Mucosa of gallbladder (tissue), 1 donor: ENCODE measurements at regions not wholly inside any gene's neighbourhood (a gene's known extent, or its start where the extent isn't known, plus 50 kb on each side); places are given as distances from the start of the nearest gene placed in this dataset.

Experiments
- DNase-seq: peaks from one replicate; pipeline ENCODE4 v3.0.0-alpha.2; 2020; ENCODE audit warnings: low spot score
- donor health status: DM: no; HTN: no; CAD: no.

DNA sequence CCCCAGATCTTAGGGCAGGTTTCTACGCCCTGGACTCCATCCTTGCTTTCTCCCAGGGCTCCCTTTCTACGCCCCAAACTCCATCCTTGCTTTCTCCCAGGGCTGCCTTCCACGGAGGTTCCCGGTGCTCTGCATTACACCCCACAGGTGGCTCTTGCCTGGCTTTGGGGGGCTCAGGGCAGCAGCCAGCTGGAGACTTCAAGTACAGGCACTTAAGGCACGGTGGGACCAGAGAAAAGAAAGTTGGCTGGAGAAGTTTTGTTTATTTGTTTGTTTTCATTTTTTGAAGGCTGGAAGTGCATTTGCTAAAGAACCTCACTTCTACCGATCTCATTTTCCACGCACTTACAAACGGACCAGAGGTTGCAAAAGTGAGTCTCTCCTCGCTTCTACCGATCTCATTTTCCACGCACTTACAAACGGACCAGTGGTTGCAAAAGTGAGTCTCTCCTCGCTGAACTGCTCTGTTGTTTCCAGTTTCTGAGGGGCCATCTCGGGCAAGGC, 103.8 kb upstream of the MED13L start:
- DNase-seq, result no peak

DNA sequence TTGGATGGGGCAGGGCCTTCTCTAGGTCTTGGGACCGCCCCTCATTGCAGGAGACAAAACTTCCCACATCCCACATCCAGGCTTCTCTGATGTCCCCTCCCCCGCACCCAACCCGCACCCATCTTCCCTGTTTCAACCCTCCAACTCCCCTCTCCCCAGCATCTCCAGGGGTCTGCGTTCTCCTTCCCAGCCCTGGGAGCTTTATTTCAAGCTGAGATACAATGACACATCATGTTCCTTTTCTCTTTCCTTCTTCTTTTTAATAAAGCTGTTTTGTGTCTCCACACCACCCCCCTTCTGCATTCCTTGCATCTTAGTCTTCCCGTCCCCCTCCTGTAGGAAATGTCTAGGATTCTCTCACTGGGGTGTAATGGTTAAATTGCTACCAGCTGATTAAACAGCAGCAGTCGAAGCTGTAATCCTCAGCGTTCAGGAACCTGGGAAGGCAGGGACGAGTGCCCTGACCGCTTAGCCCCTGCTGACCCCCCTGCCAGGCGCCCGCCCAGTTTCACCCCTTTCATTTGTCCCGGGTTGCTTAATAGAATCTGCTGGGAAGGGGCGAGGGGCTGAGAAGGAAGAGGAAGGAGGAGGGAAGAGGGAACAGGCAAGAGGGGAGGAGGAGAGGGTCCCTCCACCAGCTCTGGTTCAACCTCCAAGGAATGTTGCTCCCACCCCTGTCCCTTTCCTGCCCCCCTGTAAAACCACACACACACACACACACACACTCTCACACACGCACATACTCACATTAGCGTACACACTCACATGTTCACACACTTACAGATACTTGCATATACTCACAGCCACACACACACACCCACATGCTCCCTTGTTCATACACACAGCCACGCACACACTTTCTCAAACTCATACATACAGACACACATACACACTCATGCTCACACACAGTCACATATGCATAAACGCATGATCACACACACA, 104.5 kb upstream of the MED13L start:
- no peak for DNase-seq

DNA sequence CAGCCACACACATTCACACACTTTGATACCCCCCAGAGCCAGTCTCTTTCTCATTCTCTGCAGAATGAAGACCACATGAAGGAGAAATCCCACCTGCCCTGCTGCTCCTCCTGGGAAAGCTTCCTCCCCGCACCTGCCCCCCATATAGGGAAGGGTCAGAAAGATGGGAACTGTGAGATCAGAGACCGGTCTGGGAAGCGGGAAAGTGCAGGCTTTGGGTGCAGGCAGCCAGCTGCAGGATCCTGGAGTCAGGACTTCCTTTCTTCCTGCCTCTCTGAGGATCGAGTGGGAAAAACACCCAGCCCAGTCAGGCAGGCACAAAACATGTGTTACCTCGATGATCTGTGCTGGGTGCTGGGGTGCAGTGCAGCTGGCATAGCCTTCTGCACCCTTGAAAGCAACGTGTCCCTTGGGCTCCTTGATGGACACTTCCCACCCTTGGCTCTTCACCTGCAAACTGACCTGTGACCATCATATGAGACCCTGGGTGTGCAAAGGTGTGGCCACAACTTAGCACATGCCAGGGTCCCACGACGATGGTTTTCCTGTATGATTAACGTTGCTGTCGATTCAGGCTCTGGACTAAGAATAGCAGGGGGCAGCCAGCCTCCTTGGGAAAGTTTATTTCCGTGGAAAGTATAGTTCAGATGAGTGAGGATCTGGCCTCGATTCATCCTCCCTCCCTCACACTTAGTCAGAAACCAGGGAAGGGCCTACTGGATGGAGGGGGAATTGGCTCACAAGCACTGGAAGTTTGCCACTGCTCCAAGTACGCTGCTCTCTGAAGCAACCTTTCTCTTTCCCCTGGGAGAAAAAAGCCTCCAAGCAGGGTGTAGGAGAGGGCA, 105.4 kb upstream of the MED13L start:
- peak; percentile 26 for DNase-seq

DNA sequence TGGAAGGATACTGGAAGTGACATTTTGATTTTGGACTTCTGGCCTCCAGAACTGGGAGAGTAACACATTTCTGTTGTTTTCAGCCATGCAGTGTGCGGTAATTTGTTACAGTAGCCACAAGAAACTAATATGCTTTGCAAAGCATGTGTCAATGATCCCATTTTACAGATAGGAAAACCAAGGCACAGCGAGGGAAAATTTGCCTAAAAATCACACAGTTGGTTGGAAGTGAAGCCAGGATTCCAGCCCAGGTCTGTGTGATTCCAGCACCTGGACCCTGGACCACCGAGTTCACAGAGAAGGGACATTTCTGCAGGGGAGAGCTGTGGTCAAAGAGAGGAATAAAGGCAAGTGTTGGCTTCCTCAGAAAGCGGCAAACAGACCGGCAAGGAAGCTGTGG, 106.7 kb upstream of the MED13L start:
- no peak for DNase-seq

DNA sequence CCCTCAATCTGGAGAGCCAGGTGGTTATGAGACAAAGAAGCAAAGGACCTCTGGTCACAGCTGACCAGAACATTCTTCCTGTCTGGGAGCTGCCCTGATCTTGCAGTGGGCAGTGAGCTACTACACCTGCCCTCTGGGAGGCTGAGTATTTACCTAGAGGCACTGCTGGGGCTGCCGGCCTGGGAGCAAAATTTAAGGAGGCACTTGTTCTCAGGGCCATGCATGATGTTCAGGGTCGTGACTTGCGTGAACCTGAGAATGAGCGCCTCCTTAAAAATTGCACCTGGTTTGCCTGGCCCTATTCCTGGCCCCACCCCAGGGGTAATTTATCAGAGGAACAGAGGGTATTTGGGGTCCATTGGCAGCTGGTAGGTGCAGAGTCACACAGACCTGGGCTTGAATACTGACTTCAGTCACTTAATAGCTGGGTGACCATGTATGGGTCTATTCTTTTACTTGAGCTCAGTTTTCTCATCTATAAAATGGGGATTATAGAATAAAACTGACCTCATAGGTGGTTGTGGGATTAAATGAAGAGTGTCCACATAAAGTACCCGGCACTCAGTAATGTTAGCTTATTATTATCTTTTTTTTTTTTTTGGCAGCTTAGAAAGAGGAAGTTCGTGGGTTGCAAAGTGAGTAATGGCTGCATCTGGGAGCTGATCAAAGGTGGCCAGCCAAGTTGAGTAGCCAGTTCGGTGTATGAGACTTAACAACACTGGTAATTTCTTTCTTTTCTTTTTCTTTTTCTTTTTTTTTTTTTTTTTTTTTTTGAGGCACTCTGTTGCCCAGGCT, 107.4 kb upstream of the MED13L start:
- DNase-seq, result no peak

DNA sequence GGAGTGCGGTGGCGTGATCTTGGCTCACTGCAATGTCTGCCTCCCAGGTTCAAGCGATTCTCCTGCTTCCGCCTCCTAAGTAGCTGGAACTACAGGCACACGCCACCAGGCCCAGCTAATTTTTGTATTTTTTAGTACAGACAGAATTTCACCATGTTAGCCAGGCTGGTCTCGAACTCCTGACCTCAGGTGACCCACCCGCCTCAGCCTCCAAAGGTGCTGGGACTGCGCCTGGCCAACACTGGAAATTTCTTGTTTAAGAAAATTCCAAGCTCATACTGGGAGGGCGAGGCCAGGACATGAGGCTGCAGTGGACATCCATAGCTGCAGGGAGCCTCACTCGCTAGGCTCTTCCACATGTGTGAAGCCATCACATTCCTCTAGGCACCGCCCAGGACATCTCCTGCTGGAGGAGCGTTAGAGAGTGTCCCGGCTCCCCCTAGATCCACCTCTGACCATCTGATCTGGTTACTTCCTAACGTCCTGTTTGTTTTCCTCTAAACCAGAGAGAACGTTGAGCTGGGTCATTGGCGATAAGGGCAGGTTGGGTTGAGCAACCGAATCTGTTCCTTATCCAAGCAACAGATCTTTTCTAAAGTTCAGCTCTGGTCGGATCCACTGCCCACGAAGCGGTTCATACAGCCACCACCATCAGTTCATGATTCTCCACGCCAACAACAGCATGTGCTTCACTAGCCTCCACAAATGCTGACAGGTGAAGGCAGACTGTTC, 108.2 kb upstream of the MED13L start:
- no peak for DNase-seq

DNA sequence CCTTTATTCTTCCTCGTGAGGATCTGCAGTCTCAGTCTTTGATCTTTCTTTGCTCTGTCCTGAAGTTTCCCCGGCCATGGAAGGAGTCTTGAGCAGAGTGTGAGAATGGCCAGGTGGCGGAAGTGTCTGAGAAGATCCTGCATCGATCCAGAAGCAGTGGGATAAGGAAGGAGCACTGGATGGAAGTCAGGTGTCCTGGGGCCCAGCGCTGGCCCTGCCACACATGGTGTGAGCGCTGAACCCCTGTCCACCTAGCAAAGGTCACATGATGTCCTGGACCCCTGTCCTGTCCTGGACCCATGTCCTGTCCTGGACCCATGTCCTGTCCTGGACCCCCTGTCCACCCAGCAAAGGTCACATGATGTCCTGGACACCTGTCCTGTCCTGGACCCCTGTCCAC, 111.8 kb upstream of the MED13L start:
- DNase-seq, result no peak

GRCh38 chr12:116389990-116390389, 112.5 kb upstream of the MED13L start:
- DNase-seq, result no peak

DNA sequence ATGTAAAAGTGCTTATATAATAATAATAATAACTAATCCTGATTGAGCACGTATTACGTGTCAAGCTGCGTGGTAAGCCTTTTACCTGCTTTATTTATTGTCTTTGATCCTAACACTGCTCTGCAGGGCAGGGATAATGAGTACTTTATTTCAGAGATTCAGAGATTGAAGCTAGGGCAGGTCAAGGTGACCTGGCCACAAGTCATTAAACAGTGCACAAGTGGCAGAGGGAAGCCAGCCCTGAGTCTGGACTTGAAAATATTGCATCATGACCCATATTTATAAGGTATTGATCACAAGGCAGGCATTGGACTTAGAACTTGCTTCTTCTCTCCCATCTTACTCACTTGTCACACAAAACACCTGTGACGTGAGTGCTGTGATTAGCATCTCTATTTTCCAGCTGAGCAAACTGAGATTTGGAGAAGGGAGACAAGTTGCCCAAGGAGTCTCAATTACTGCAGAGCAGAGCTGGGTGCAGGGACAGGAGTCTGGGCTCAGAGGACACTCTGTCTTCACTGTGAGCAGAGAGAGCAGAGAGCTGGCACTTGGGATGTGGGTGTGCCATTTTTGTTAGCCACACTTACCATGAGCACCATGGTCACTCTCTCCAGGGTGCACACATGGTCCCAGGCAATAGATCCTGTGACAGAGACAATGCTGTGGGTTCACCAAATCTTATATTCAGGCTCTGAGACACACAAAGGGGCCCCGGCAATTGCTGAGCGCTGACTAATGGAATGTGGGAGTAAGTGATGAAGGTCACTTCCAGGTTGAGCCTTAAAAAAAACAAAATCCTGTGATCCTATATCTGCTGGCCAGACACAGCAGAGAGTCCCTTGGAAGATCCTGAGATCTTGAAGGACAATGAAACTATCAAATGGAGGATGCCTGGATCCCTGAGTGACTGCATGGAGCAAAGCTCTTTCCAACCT, 113.2 kb upstream of the MED13L start:
- DNase-seq, result no peak

DNA sequence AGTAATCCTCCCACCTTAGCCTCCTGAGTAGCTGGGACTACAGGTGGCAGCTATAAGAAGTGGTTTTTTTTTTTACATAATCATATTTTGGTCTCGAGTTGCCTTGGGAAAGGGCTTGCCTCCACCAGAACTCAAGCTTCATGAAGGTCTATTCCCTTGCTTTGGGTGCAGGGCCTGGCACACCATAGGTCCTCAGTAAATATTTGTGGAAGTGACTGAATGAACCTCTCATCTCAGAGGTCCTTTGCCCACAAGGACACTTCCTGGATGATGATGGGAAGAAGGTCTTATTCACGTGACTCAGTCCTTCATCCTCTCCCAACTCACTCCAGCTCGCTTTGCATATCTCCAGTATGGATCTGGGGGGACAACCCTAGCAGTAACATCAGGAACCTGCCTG, 114.0 kb upstream of the MED13L start:
- DNase-seq, result no peak

DNA sequence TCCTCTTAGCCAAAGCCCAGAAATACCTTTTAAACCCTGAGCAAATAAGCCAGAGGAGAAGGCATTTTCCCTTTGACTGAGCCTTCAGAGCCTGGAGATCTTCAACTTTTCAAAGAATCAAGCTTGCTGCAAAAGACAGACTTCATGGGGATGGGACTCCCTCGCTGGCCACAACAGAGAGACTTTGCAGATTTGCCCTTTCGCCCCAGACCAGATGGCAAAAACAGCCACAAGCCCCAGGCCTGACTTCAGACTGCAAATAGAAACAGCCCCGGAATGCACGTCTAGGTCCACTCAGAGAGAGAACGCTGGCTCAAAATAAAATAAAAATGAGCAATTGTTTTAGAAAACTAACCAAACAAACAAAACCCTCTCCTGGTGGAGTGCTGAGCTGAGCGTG, 114.6 kb upstream of the MED13L start:
- peak; percentile 31 for DNase-seq

- DNase-seq, result no peak
Measured at GRCh38 chr12:116393255-116393654, 115.8 kb upstream of the MED13L start.

DNA sequence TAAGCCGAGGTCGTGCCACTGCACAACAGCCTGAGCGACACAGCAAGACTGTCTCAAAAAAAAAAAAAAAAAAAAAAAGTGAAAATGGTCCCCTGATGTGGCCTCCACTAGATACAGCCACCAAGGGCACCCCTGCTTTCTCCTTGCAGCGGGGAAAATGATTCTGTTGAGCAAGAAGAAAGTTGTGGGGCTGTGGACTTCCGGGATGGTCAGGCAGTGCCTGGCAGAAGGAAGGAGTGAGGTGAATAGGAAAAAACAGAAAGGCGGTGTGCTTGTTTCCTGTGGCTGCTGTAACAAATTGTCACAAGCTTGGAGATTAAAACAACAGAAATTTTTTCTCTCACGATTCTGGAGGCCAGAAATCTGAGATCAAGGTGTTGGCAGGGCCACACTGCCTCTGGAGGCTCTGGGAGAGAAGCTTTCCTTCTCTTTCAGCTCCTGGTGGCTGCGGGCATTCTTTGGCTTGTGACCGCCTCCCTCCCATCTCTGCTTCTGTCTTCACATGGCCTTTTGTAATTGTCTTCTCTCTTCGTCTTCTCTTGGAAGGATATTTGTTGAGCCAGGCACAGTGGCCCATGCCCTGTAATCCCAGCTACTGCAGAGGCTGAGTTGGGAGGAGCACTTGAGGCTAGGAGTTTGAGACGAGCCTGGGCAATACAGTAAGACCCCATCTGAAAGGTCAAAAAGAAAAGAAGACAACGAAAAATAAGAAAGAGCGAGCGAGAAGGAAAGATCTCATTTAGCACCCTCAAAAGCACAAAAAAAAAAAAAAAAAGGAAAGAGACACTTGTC, 116.6 kb upstream of the MED13L start:
- no peak for DNase-seq

DNA sequence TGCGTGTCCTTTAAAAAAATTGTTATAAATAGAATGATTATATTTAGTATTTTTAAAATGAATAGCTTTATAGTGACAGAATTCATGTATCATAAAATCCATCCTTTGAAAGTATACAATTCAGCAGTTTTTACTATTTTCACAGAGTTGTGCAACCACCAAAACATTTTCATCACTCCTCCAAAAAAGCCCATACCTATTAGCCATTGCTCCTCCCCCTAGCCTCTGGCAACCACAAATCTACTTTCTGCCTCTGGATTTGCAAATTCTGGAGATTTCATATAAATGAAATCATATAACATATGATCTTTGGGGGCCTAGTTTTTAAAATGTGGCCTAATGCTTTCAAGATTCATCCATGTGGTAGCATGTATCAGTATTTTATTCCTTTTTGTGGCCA, 117.9 kb upstream of the MED13L start:
- DNase-seq, result no peak

DNA sequence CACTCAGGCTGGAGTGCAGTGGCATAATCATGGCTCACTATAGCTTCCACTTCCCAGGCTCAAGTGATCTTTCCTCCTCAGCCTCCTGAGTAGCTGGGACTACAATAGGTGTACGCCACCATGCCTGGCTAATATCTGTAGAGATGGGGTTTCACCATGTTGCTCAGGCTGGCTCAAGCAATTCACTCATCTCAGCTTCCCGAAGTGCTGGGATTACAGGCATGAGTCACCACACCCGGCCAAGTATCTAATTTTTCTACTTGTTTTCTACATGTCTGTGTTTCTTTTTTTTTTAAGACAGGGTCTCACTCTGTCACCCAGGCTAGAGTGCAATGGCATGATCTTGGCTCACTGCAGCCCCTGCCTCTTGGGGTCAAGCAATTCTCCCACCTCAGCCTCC, 119.7 kb upstream of the MED13L start:
- DNase-seq, result no peak

- no peak for DNase-seq
Measured at GRCh38 chr12:116398193-116398592, 120.7 kb upstream of the MED13L start.

GRCh38 chr12:116399055-116399454, 121.6 kb upstream of the MED13L start:
- DNase-seq, result no peak

DNA sequence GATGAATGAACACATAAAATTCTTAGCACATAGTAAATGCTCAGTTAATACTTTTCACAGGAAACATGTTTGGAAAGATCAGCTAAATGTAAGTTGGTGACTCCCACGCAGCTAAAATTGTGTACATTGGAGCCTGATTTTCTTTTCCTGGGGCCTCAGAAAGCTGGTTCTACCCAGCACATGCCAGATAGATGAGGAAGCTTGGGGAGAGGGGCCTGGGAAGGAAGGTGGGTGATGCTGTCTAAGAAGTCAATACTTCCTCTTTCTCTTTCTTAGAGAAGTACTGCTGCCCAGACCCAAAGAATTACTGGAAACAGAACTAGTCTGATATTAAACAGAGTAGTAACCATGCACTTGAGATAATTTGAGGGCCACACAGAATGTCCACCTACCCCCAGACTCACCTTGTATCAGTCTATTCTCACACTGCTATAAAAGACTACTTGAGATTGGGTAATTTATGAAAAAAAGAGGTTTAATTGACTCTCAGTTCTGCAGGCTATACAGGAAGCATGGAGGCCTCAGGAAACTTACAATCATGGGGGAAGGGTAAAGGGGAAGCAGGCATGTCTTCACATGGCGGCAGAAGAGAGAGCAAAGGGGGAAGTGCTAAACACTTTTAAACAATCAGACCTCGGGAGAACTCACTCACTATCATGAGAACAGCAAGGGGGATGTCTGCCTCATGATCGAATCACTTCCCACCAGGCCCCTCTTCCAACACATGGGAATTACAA, 123.3 kb upstream of the MED13L start:
- DNase-seq, result no peak

- DNase-seq, result no peak
Measured at GRCh38 chr12:116401565-116401964, 124.1 kb upstream of the MED13L start.
